Tibial nerve (tissue), 4 donors: ENCODE measurements at regions not wholly inside any gene's neighbourhood (a gene's known extent, or its start where the extent isn't known, plus 50 kb on each side); places are given as distances from the start of the nearest gene placed in this dataset.

ENCODE experiments used
- EP300 ChIP-seq, 2 donors: sonication (generic); formaldehyde crosslinking; IDR thresholded peaks; one replicate each; pipeline ENCODE4 v1.6.1; 2017; ENCODE audit warnings: antibody characterized with exemption in 2 of 2, mild to moderate bottlenecking in 1 of 2
- POLR2A ChIP-seq, 2 donors: fragments of 450-650 bp; IDR thresholded peaks; one replicate each; pipeline ENCODE4 v1.6.1; 2017; ENCODE audit warnings: antibody characterized with exemption in 2 of 2, mild to moderate bottlenecking in 2 of 2, moderate library complexity in 2 of 2
- TF ChIP-seq, protein P1 (sequence below), 5 experiments: fragments of 200-600 bp in 3 of 5; fragments of 450-650 bp in 2 of 5; sonication (generic) in 3 of 5; IDR thresholded peaks; one replicate each; pipeline ENCODE4 v1.5.1; 2016 to 2019; ENCODE audit warnings: antibody characterized with exemption in 5 of 5, mild to moderate bottlenecking in 3 of 5, moderate library complexity in 2 of 5

DNA sequence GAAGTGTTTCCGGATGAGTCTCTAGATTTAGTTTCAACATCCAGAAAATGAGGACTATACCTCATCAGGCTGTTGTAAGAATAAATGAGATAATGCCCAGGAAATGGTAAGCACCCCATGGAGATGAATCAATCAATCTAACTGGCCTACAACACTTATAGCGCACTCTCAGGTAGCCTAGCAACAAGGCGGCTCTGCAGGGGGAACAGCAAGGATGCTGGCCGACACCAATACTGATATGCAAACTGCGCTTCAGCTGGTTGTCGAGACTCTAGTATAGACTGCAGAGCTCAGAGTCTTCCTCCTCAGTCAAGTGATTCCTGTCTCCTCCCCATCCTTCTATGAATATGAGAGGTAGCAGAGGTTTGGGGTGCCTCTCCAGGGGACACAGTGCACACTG lies 218.8 kb upstream of the WWC1 start:
- TF ChIP-seq, protein P1, sequence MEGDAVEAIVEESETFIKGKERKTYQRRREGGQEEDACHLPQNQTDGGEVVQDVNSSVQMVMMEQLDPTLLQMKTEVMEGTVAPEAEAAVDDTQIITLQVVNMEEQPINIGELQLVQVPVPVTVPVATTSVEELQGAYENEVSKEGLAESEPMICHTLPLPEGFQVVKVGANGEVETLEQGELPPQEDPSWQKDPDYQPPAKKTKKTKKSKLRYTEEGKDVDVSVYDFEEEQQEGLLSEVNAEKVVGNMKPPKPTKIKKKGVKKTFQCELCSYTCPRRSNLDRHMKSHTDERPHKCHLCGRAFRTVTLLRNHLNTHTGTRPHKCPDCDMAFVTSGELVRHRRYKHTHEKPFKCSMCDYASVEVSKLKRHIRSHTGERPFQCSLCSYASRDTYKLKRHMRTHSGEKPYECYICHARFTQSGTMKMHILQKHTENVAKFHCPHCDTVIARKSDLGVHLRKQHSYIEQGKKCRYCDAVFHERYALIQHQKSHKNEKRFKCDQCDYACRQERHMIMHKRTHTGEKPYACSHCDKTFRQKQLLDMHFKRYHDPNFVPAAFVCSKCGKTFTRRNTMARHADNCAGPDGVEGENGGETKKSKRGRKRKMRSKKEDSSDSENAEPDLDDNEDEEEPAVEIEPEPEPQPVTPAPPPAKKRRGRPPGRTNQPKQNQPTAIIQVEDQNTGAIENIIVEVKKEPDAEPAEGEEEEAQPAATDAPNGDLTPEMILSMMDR (IDR thresholded peaks at IDR 0.05), result no peak
- no peak for TF ChIP-seq POLR2A (IDR thresholded peaks at IDR 0.05)
- no peak for TF ChIP-seq EP300 (IDR thresholded peaks at IDR 0.05)
